Stimulated activated CD4-positive, alpha-beta T cell treated with anti-CD3 and anti-CD28 coated beads, Interleukin-15, amount 100 ng/mL, for 48 hours (primary cell): ENCODE measurements at regions not wholly inside any gene's neighbourhood (a gene's known extent, or its start where the extent isn't known, plus 50 kb on each side); places are given as distances from the start of the nearest gene placed in this dataset.
A peak's percentile ranks its signal among the peaks of the same experiment; 100 is the strongest.

Experiments
- DNase-seq, 2 donors: peaks; one replicate each; pipeline ENCODE4 v3.0.0-alpha.2; 2020; ENCODE audit warnings: low read depth in 2 of 2

DNA sequence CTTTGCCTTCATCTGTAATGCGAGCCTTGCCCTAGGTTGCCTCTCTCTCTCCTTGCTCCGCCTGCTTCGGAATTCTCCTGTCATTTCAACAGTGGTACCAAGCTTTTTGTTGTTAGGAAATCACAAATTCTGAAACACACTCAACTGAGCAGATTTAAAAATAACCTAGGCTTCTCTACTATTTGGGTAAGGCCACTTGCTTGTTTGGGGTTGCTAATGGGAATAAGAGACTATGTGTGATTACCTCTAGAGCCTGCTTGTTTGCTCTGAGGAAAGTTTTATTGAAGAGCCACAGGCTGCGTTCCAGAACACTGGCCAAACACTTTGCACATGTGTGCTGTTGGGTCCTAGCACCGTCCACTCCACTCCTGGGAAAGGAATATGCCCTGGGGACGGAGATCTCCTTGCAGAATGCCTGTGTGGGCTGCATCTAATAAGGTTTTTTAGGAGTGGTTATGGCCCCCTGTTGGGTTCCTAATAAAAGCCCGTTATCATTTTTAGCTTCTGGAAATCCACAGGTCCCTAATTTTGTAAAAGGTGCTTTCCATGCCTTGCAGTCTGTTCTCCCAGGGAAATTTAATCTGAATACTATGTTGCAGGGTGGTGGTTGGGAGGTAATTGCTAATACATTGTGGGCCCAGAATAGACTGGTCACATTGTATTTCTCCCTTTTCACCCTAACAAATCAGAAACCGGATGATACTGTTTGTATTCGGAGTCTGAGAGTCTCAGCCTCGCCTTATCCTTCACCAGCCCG is 68.7 kb upstream of the KLF6 start:
- DNase-seq: no peak

DNA sequence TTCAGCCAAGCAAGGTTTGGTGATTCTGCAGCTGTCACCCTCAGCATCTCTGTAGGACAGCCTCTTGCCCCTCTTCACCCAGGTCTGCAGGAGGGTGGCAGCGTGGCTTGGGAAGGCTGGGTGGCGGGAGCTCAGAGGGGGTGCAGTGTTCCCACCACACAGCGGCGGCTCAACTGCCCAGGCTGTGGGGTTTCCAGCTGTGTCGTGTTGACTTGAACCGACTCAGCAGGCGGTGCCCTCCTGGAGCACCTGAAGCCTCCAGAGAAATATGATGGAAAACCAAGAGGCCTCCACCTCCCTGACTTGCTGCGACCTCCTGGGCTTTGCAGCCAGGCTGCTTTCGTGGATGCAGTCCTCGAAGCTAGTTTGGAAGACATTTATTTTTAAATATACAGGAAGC is 68.0 kb upstream of the KLF6 start:
- no peak for DNase-seq

DNA sequence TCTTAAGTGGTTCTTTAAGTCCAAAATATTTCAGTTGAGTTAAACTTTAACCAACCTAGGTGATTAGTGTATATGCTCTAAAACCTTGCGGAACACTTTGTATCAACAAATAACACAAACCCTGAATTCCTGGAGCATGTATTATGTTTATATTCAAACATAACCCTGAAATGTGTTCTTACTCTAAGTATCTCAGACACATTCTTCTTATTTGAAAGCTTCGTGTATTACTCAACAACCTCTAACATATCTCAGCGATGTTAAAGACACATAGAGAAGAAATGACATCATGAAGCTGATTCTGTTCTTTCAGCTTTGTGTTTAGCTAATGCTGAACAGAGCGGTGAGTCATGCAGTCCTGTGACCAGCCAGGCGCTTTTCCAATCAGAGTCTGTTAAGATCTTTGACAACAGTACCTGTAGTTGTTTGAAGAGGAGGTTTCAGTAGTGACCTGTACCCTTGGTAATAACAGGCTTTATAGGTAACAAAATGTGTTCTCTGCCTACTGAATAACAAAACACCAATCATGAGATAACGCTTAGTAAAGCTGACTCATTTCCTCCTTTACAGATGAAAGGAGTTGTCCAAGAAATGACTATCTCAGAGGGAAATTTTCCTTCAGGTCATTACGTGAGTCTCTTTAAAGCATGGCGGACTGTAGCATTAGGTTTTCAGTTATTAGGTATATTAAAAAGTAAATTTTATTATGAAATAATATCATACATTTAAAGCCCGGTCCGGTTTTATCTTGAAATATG is 67.3 kb upstream of the KLF6 start:
- peak; percentile 55 to 64 for DNase-seq

DNA sequence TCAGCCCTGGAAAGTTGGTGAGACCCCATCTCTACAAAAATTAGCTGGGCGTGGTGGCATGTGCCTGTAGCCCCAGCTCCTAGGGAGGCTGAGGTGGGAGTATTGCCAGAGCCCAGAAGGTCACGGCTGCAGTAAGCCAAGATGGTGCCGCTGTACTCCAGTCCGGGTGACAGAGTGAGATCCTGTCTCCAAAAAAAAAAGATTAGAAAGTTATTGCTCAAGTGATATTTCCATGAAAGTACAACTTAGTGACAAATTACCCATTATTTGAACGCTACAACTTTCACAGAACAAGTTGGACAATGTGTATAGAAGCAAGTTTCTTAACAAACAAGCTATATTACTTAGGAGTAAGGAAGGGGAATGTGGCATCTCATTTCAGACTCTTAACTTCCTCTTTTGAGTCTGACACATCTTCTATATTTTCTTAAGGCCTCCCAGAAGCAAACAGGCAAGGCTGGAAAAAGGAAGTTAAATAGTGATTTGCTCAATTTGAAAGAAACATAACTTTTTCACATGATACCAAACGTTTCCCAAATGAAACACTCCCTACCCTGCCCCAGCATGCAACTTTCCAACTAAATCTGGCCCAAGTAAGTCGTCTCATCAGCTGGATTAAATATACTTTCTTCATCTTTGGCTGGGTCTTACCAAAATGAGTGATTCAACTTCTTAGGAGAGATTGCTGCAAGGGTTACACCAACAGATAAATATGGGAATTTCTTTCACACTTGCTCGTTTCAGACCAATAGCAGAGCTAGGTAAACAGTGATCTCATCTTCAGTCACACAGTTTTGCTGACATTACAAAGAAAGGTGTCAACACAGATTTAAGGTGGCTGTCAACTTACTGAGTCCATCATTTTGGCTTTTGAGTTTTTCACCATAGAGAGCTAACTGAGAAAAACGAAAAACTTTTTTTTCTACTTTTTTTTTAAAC is 66.3 kb upstream of the KLF6 start:
- no peak for DNase-seq

DNA sequence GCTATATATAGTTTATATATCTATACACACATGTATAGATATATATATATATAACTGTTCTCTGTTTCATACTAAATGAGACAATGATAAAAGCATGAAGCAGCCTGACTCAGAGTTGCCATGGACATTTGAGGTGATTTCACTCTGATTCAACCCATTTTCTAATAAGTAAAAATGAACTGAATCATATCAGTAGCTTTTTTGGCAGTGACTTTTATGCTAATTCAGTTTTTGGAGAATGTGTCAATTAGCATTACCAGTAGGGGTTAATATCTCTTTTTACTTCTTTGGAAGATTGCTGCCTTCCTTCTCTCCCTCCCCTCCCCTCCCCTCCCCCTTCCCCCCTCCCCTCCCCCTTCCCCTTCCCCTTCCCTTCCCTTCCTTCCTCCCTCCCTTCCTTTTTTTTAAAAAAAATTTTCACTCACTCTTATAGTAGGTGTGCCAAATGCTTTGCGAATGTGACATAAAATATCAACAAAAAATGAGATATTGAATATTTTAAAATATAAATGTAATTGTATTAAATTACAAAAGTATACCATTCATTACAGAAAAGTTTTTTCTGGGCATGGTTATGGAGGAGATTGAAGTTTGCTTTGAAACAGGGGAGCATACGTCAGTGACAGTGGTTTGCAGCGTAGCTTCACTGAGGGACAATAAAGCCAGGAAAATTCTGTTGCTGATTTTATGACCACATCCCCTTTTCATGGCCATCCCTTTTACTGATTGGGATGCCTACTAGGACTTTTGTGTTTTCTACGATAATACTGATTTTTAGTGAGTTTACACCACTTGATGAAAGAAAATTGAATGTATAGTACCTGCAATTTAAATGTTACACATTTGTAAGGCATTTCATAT is 64.0 kb upstream of the KLF6 start:
- DNase-seq: peak in 1 of 2 donors; percentile 57

DNA sequence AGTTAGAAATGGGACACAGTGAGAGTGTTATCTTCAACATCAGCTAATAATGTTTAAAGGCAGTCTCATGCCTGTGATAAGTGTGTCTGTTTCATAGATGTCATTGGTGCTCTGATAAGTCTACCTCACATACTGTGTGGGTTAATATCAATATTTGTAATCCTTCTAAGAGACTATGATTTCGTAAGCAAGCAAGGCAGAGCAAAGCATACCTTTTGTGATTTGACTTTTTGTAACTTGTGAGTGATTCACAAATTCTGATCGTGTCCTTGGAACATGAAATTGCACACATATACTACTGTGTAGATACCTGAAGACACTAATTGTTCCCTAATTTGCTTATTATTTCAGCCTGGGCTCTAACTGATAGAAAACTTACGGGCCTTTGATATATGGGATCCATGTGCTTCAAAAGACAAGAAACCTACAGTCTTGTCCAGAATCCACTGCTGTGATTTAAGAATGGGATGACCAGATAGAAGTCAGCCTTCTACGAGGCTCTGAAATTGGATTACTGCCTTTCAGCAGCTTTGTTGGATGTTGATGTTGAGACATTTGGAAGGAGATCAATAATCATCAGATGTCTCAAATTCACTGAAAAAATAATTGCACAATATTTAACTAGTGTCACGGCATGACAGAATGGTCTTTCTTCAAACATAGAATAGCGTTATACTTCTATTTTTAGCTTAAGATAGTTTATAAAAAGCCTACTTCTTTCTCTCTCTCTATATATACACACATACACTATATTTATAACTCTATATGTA is 63.2 kb upstream of the KLF6 start:
- no peak for DNase-seq

DNA sequence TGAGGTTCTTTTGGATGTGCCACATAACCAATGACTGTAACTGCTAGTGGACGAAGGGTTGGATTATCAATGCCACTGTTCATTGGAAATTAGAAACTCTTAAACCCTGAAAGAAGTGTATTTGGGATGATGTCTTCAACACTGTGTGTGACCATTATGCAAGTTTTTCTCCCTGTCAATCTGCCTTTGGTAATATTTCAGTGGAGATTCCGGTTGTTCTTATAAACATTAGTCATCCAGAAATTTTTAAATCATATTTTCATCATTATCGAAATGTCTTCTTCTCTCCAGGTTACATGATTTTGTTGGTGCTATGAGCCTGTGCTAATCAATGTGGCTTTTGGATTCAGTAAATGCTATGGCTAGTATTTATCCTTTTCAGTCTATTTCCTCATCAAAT is 61.7 kb upstream of the KLF6 start:
- no peak for DNase-seq

DNA sequence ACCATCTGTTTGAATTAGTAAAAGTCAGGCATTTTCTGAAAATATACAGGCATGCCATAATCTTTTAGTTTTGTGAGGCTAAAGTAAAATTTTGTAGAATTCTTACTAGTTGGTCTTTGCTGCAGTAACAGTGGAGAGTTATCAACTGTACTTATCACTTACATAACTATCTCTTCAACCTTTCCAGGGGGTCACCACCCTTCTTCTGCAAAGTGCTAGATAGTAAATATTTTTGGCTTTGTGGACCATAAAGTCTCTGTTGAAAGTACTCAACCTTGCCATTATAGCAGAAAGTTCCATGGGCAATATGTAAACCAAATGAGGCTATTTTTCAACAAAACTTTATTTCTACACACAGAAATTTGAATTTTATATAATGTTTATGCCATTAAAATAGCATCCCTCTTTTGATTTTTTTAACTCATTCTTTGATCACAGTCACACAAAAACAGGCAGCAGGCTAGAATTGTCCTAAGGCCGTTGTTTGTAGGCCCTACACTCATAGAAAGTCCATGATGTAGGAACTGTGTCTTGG is 59.5 kb upstream of the KLF6 start:
- no peak for DNase-seq

DNA sequence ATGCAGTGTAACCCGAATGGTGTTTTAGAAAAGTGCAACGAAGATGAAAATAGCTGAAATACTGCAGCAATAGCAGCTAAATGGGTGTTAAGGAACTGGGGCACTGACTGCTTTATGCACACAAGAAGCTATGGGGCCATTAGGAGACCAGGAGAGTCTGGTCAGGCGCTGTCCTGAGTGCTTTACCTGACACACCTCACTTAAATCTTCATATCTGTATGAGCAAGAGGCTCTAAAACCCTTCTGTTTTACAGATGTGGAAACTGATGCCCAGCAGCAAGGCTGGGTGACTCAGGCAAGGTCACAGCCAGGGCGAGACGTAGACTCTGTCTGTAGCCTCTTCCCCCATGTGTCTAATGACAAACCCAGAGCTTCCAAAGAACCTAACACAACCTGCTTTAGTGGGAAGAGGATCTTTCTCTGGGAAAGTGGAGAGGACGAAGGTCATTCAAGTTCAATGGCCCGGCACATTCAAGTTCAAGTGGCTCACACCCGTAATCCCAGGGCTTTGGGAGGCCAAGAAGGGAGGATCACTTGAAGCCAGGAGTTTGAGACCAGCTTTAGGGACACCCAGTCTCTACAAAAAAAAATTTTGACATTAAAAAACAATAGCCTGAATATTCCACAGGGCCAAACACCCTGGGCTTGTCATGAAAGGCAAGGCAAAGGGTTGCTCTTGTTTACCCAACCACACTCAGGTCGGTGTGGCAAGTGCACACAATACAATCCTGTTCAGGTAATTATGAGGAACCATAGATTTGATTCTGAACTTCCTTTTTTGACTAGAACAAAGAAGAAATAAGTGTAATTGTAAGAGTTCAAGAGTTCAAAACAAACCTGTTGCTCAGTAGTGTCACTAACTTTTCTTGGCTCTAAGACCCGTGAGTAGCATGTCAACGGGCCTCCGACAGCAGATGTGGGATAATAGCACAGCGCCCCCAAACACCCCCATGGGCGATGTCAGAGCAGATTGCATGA is 53.7 kb upstream of the KLF6 start:
- no peak for DNase-seq

DNA sequence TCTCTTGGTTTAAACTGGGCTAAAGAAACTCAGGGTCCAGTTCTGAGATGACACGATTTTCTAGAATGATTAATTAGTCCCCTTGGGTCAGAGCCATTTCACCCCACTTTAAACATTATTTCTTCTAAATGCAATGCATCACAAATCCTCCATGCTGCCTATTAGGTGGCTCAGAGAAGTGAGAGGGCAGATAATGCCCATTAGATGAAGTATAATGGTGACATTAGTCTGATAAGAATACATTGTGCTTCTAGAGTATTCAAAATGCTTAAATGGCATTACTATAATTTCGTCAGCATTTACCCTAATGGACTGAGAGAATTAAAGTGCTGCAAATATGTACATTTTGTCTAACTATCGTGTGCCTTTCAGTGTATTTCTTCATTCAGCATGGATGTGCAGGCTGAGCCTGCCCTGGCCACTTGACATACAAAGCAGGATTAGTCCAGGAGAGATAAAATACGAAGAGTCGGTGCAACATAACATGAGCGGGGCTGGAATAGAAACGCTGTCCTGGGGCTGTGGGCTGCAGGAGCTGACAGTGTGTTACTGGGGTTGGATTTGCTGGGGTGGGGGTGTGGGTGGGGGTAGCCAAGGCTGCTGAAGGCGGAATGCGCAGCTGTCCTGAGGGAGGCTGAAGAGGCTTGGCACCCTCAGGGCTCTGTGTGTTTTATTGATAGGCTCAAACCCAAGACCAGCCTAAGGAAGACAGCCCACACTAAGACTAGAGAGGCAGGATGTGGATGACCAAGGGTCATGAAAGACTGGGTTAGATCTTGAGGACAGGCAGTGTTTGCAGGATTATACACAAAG is 52.8 kb upstream of the KLF6 start:
- DNase-seq: no peak

DNA sequence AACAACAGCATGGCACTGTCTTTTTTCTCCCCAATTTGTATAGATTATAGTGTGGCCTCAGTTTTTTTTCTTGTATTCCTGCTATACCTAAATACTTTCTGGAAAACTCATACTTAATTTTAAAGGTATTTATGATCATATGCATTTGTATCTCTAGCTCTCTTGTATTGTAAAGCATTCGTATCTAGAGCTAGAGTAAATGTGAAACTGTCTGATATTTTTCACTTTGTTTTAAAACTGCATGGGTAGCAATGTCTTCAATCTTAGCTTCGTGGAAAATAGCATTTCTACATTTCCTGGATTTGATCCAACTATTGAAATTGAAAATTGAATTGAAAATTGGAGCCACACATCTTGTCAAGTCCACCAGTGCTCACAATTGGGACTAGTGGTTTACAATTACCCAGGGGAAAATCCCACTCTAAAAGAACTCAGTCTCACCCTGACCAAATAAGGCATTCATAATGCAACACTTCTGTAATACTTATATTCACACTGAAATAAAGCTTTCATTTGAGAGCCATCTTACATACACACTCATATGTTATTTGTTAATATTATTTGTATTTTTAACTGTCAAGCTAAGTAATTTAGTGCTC is 51.3 kb upstream of the KLF6 start:
- no peak for DNase-seq

DNA sequence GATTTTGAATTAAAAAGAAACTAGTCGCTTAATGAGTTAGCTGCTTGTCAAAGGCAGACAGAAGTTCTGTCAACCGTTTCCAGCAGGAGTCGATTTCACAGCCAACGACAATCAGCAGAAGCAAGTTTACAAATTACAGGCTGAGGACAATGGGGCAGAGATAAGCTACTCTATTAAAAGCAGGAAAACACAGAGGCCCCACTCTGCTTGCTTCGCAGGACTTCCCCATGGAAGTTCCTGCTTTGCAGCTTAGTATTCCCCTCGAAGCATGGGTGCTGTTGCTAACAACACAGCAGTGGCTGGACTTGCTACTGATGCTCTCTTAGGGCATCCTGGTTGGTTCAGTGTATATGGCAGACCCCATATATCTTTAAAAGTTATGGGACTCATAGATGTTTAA is 50.8 kb upstream of the KLF6 start:
- DNase-seq: no peak

DNA sequence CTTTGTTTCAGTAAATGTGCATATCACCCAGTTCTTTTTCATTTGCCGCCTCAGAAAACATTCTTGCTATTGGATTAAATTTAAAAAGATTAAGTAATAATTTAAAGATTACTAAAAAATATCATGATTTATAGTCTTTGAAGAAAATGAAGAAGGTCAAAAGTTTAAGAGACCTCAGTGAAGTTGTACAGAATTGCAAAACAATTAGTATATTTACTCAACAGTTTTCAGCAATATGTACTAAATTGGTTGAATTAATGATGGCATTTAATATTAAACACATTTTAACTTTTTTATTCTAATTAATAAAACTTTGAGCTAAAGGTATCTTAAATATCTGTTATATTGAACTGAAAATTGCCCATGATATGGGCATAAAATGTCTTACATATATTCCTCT is 49.9 kb upstream of the KLF6 start:
- no peak for DNase-seq
